Activated effector memory CD4-positive, alpha-beta T cell treated with Interleukin-2 at 50 U/mL for 16 hours (primary cell): ENCODE measurements at regions not wholly inside any gene's neighbourhood (a gene's known extent, or its start where the extent isn't known, plus 50 kb on each side); places are given as distances from the start of the nearest gene placed in this dataset.
"Not testable (repeated sequence)": the region's sequence is repeated elsewhere in the genome, so short reads cannot be mapped to it uniquely, and the experiment has no call there.

Experiments
- DNase-seq: peaks from one replicate; pipeline ENCODE4 v3.0.0-alpha.2; 2020

GRCh38 chr10:64037071-64037661 is 516.0 kb downstream of the REEP3 start:
- DNase-seq, result no peak

GRCh38 chr10:64038107-64038506 is 516.9 kb downstream of the REEP3 start:
- no peak for DNase-seq

- no peak for DNase-seq
Measured at GRCh38 chr10:64039198-64039597, 518.0 kb downstream of the REEP3 start.

GRCh38 chr10:64040781-64041180 is 519.6 kb downstream of the REEP3 start:
- DNase-seq, result no peak

GRCh38 chr10:64041185-64041988 is 520.2 kb downstream of the REEP3 start:
- peak; percentile 68 for DNase-seq

- DNase-seq, result no peak
Measured at GRCh38 chr10:64041989-64042490, 520.8 kb downstream of the REEP3 start.

GRCh38 chr10:64044098-64044497 is 522.9 kb downstream of the REEP3 start:
- no peak for DNase-seq

GRCh38 chr10:64044957-64045632 is 523.9 kb downstream of the REEP3 start:
- DNase-seq, result not testable (repeated sequence)

GRCh38 chr10:64054392-64054791 is 533.2 kb downstream of the REEP3 start:
- DNase-seq, result no peak

- DNase-seq, result no peak
Measured at GRCh38 chr10:64059884-64060283, 538.7 kb downstream of the REEP3 start.

GRCh38 chr10:64060389-64060788 is 539.2 kb downstream of the REEP3 start:
- DNase-seq, result no peak

- no peak for DNase-seq
Measured at GRCh38 chr10:64062793-64063192, 541.6 kb downstream of the REEP3 start.

GRCh38 chr10:64067009-64067606 is 545.9 kb downstream of the REEP3 start:
- no peak for DNase-seq

GRCh38 chr10:64067859-64068258 is 546.7 kb downstream of the REEP3 start:
- DNase-seq, result no peak

- DNase-seq, result no peak
Measured at GRCh38 chr10:64070241-64070640, 549.0 kb downstream of the REEP3 start.

- no peak for DNase-seq
Measured at GRCh38 chr10:64071218-64071617, 550.0 kb downstream of the REEP3 start.

GRCh38 chr10:64075604-64076003 is 554.4 kb downstream of the REEP3 start:
- DNase-seq, result no peak

GRCh38 chr10:64076322-64076940 is 555.2 kb downstream of the REEP3 start:
- no peak for DNase-seq

GRCh38 chr10:64079341-64079740 is 558.1 kb downstream of the REEP3 start:
- no peak for DNase-seq

- no peak for DNase-seq
Measured at GRCh38 chr10:64080071-64080470, 558.9 kb downstream of the REEP3 start.

GRCh38 chr10:64081947-64082482 is 560.8 kb downstream of the REEP3 start:
- DNase-seq, result no peak

GRCh38 chr10:64086083-64086767 is 565.0 kb downstream of the REEP3 start:
- DNase-seq, result no peak
